A549 (cell line): ENCODE measurements at regions not wholly inside any gene's neighbourhood (a gene's known extent, or its start where the extent isn't known, plus 50 kb on each side); places are given as distances from the start of the nearest gene placed in this dataset.

ENCODE experiments used
- ATAC-seq, 2 experiments: fragments of 200-7000 bp in 1 of 2; fragments of >200 bp in 1 of 2; cut with Nextera tagmentation in 1 of 2; cut with Tn5 transposase in 1 of 2; 3 replicates each; pipeline versions ENCODE4 v1.8.0 to v1.9.1; 2018 to 2020; ENCODE audit warnings: mild to moderate bottlenecking in 1 of 2, moderate library complexity in 1 of 2
- CTCF ChIA-PET: fragments of 300-600 bp; sonication (Branson Sonifier 250); formaldehyde crosslinking; extraction: SDS; loops from one replicate; lab custom pipeline; 2021; ENCODE audit warnings: antibody characterized with exemption, inconsistent platforms; lab: Yijun Ruan, JAX
- POLR2A ChIA-PET: fragments of 350-600 bp; formaldehyde crosslinking; extraction: SDS; loops from one replicate; lab custom pipeline; 2021; ENCODE audit warnings: antibody characterized with exemption, inconsistent platforms; lab: Yijun Ruan, JAX
- DNase-seq, 2 experiments: peaks; one replicate each; pipeline versions ENCODE4 v3.0.0 to v3.0.0-alpha.2; 2011 to 2016; ENCODE audit warnings: low read depth in 1 of 2, low spot score in 1 of 2
- FAIRE-seq: peaks from 2 replicates; lab custom pipeline; 2011; peaks lifted over from hg19 to GRCh38; lab: Jason Lieb, UNC
- H3K27ac ChIP-seq, 2 experiments: fragments of >200 bp; sonication (Bioruptor Twin); formaldehyde crosslinking; 3 replicates each; pipeline ENCODE4 v1.5.1; 2016 to 2017
- H3K4me1 ChIP-seq: fragments of >200 bp; sonication (Bioruptor Twin); formaldehyde crosslinking; 3 replicates; pipeline ENCODE4 v1.6.1; 2016
- H3K4me2 ChIP-seq: fragments of >200 bp; sonication (Bioruptor Twin); formaldehyde crosslinking; 3 replicates; pipeline ENCODE4 v1.6.1; 2016
- H3K4me3 ChIP-seq: fragments of >200 bp; sonication (Bioruptor Twin); formaldehyde crosslinking; 3 replicates; pipeline ENCODE4 v1.5.1; 2016
- H3K9me3 ChIP-seq: fragments of >200 bp; sonication (Bioruptor Twin); formaldehyde crosslinking; 3 replicates; pipeline ENCODE4 v1.6.1; 2016
- ATOH8 ChIP-seq: fragments of 250-450 bp; sonication (Bioruptor Pico); IDR thresholded peaks from 2 replicates; pipeline ENCODE4 v1.5.0; 2020; ENCODE audit warnings: low read depth, mild to moderate bottlenecking, moderate library complexity
- BHLHE40 ChIP-seq: IDR thresholded peaks from 2 replicates; pipeline ENCODE4 v1.6.1; 2012; ENCODE audit warnings: low read depth, low read length, inconsistent platforms
- CBX8 ChIP-seq: fragments of 200-600 bp; sonication (generic); IDR thresholded peaks from 2 replicates; pipeline ENCODE4 v1.6.1; 2016
- CHD2 ChIP-seq: fragments of 150-350 bp; IDR thresholded peaks from 2 replicates; pipeline ENCODE4 v1.6.1; 2014; ENCODE audit warnings: low read length; ENCODE audit not compliant: partially characterized antibody
- CHD4 ChIP-seq: fragments of 200-600 bp; sonication (generic); IDR thresholded peaks from 2 replicates; pipeline ENCODE4 v1.6.1; 2016; ENCODE audit warnings: antibody characterized with exemption, mild to moderate bottlenecking, borderline replicate concordance
- EHMT2 ChIP-seq: fragments of 200-600 bp; sonication (generic); IDR thresholded peaks from 2 replicates; pipeline ENCODE4 v1.6.1; 2016; ENCODE audit warnings: antibody characterized with exemption, low read depth, mild to moderate bottlenecking, moderate library complexity
- ESRRA ChIP-seq: fragments of 150-350 bp; IDR thresholded peaks from 2 replicates; pipeline ENCODE4 v1.6.1; 2014; ENCODE audit warnings: mild to moderate bottlenecking, low read length, borderline replicate concordance
- HMGXB4 ChIP-seq: fragments of 250-450 bp; sonication (Bioruptor Pico); IDR thresholded peaks from 2 replicates; pipeline ENCODE4 v1.5.0; 2021; ENCODE audit warnings: mild to moderate bottlenecking, moderate library complexity, borderline replicate concordance
- HOXA7 ChIP-seq: fragments of 250-450 bp; sonication (Bioruptor Pico); IDR thresholded peaks from 2 replicates; pipeline ENCODE4 v1.5.0; 2020; ENCODE audit warnings: mild to moderate bottlenecking, moderate library complexity
- HOXB13 ChIP-seq: fragments of 250-450 bp; sonication (Bioruptor Pico); IDR thresholded peaks from 2 replicates; pipeline ENCODE4 v1.5.0; 2020; ENCODE audit warnings: low read depth, mild to moderate bottlenecking, moderate library complexity
- JUNB ChIP-seq: fragments of >200 bp; sonication (Bioruptor Twin); formaldehyde crosslinking; IDR thresholded peaks from 2 replicates; pipeline ENCODE4 v1.6.1; 2016
- KDM5A ChIP-seq: fragments of 200-600 bp; sonication (generic); IDR thresholded peaks from 2 replicates; pipeline ENCODE4 v1.6.1; 2016; ENCODE audit warnings: antibody characterized with exemption, mild to moderate bottlenecking
- MAZ ChIP-seq: fragments of 150-350 bp; IDR thresholded peaks from 2 replicates; pipeline ENCODE4 v1.6.1; 2014; ENCODE audit warnings: antibody characterized with exemption, low read depth, low read length, borderline replicate concordance
- MYC ChIP-seq: IDR thresholded peaks from 2 replicates; pipeline ENCODE4 v1.6.1; 2012; ENCODE audit warnings: mild to moderate bottlenecking, inconsistent platforms, low read length, improper control_type of control experiment, borderline replicate concordance
- NFE2L2 ChIP-seq: fragments of 150-350 bp; conservative IDR thresholded peaks from 2 replicates; pipeline ENCODE4 v1.6.1; 2014; ENCODE audit warnings: low read length
- PHF8 ChIP-seq: fragments of 200-600 bp; sonication (generic); IDR thresholded peaks from 2 replicates; pipeline ENCODE4 v1.6.1; 2016; ENCODE audit warnings: low read depth, mild to moderate bottlenecking, antibody characterized with exemption, moderate library complexity, borderline replicate concordance
- POLR2AphosphoS2 ChIP-seq: conservative IDR thresholded peaks from 2 replicates; pipeline ENCODE4 v1.6.1; 2012; ENCODE audit warnings: low read length, improper control_type of control experiment, inconsistent platforms
- RARB ChIP-seq: fragments of 250-450 bp; sonication (Bioruptor Pico); IDR thresholded peaks from 2 replicates; pipeline ENCODE4 v1.8.0; 2021; ENCODE audit warnings: mild to moderate bottlenecking, moderate library complexity
- RFX5 ChIP-seq: fragments of 450-650 bp; IDR thresholded peaks from 2 replicates; pipeline ENCODE4 v1.7.1; 2014; ENCODE audit warnings: antibody characterized with exemption, mild to moderate bottlenecking, moderate library complexity
- TP53 ChIP-seq: fragments of 250-450 bp; sonication (Bioruptor Pico); IDR thresholded peaks from 2 replicates; pipeline ENCODE4 v1.5.0; 2021; ENCODE audit warnings: mild to moderate bottlenecking, moderate library complexity
- ZC3H11A ChIP-seq: fragments of 450-650 bp; IDR thresholded peaks from 2 replicates; pipeline ENCODE4 v1.6.1; 2014; ENCODE audit warnings: antibody characterized with exemption, mild to moderate bottlenecking
- ZNF302 ChIP-seq: fragments of 250-450 bp; sonication (Bioruptor Pico); IDR thresholded peaks from 2 replicates; pipeline ENCODE4 v1.9.0; 2021; ENCODE audit warnings: inconsistent platforms, mild to moderate bottlenecking, moderate library complexity
- WGBS: methylation state at CpG from one replicate; pipeline ENCODE4 v1.1.6; 2017; ENCODE audit errors: missing lambda C conversion rate; 5-methylcytosine and 5-hydroxymethylcytosine counted together
- TF ChIP-seq, protein P1 (sequence below): IDR thresholded peaks from 2 replicates; pipeline ENCODE4 v1.6.1; 2012
- TF ChIP-seq, protein P2 (sequence below): IDR thresholded peaks from 2 replicates; pipeline ENCODE4 v1.6.1; 2012; ENCODE audit warnings: low read depth, borderline replicate concordance

DNA sequence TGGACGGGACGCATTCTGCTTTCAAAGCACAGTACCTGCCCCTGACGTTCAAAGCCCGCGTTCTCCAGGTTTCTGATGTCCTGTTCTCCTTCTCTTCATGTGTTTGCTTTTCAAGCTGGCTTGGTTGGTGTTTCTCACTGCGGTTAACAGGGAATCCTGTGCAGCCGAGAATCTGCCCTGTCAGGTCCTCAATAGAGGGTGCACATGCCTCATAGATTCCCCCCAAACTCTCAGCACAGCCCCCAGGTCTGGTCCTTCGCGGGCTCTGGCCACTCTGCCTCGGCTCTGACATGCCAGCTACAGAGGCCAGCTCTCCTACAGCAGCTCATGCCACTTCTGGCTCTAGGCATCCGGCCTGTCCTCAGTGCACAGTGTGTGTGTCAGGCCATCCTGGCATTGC, 1343.8 kb downstream of the TBC1D22A start:
- ChIA-PET CTCF (no interaction called here), POLR2A (no interaction called here)
- no peak for ATAC-seq
- DNase-seq: no peak
- H3K4me2 ChIP-seq: no peak overlapping the region
- WGBS: 91% methylated on average over 8 of the region's 11 CpGs
- H3K4me3 ChIP-seq: no peak overlapping the region
- TF ChIP-seq TP53 (no peak), MAZ (no peak), JUNB (no peak), HMGXB4 (CRISPR knock-in tag) (no peak), HOXA7 (CRISPR knock-in tag) (no peak), HOXB13 (no peak), MYC (no peak), CBX8 (no peak), RARB (CRISPR knock-in tag) (no peak), NFE2L2 (no peak), EHMT2 (no peak), ESRRA (no peak), POLR2AphosphoS2 (no peak), KDM5A (no peak), ZC3H11A (no peak), RFX5 (no peak)
- TF ChIP-seq, protein P1, sequence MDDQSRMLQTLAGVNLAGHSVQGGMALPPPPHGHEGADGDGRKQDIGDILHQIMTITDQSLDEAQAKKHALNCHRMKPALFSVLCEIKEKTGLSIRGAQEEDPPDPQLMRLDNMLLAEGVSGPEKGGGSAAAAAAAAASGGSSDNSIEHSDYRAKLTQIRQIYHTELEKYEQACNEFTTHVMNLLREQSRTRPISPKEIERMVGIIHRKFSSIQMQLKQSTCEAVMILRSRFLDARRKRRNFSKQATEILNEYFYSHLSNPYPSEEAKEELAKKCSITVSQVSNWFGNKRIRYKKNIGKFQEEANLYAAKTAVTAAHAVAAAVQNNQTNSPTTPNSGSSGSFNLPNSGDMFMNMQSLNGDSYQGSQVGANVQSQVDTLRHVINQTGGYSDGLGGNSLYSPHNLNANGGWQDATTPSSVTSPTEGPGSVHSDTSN: no peak
- TF ChIP-seq, protein P2, sequence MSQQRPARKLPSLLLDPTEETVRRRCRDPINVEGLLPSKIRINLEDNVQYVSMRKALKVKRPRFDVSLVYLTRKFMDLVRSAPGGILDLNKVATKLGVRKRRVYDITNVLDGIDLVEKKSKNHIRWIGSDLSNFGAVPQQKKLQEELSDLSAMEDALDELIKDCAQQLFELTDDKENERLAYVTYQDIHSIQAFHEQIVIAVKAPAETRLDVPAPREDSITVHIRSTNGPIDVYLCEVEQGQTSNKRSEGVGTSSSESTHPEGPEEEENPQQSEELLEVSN: no peak
- peaks cover 10% of the 10 kb centered on the region; the same call in 2 of the 3 replicates for H3K9me3 ChIP-seq
- no peaks in the 10 kb centered on the region for H3K4me1 ChIP-seq
- no peak for FAIRE-seq
- H3K27ac ChIP-seq: no peak overlapping the region

GRCh38 chr22:48105259-48105658, 1342.8 kb downstream of the TBC1D22A start:
- ChIA-PET CTCF (interaction anchor here (0.6 kb wide), 1 partner anchor 115 kb away, joined by 3 read pairs; no protein-coding TSS in a partner anchor), POLR2A (interaction anchor here (0.6 kb wide), 1 partner anchor 269 kb away, joined by 3 read pairs; no protein-coding TSS in a partner anchor)
- no peak for FAIRE-seq
- WGBS: 80% methylated on average over 8 of the region's 9 CpGs
- Histone ChIP-seq H3K4me2 (no peak overlapping the region), H3K4me3 (no peak overlapping the region), H3K27ac (no peak overlapping the region), H3K9me3 (peaks cover 10% of the 10 kb centered on the region; the same call in 2 of the 3 replicates), H3K4me1 (no peaks in the 10 kb centered on the region)
- TF ChIP-seq ZNF302 (CRISPR knock-in tag): no peak
- TF ChIP-seq CHD4: no peak
- TF ChIP-seq BHLHE40: no peak
- TF ChIP-seq ATOH8 (CRISPR knock-in tag): no peak
- TF ChIP-seq, protein P2: no peak
- no peak for TF ChIP-seq CHD2
- no peak for TF ChIP-seq PHF8
- TF ChIP-seq POLR2AphosphoS2: no peak
- no peak for ATAC-seq
- DNase-seq: no peak
